Stimulated activated CD4-positive, alpha-beta T cell treated with anti-CD3 and anti-CD28 coated beads, Interleukin-12 subunit alpha, Interleukin-12 subunit beta, amount 100 ng/mL, for 4 hours (primary cell): ENCODE measurements at regions not wholly inside any gene's neighbourhood (a gene's known extent, or its start where the extent isn't known, plus 50 kb on each side); places are given as distances from the start of the nearest gene placed in this dataset.

Experiments used
- DNase-seq: peaks from one replicate; pipeline ENCODE4 v3.0.0-alpha.2; 2020

GRCh38 chr18:45274026-45274425 lies 341.2 kb upstream of the SLC14A2 start:
- DNase-seq, result no peak

- no peak for DNase-seq
Observed at GRCh38 chr18:45275367-45276113, 339.7 kb upstream of the SLC14A2 start.

GRCh38 chr18:45276878-45277277 lies 338.4 kb upstream of the SLC14A2 start:
- DNase-seq, result no peak

GRCh38 chr18:45277908-45278307 lies 337.4 kb upstream of the SLC14A2 start:
- DNase-seq, result no peak

- no peak for DNase-seq
Observed at GRCh38 chr18:45280481-45281276, 334.6 kb upstream of the SLC14A2 start.

- DNase-seq, result no peak
Observed at GRCh38 chr18:45282101-45282812, 333.0 kb upstream of the SLC14A2 start.

- no peak for DNase-seq
Observed at GRCh38 chr18:45284174-45284573, 331.1 kb upstream of the SLC14A2 start.

GRCh38 chr18:45284851-45285250 lies 330.4 kb upstream of the SLC14A2 start:
- no peak for DNase-seq

GRCh38 chr18:45285251-45285650 lies 330.0 kb upstream of the SLC14A2 start:
- DNase-seq, result no peak

GRCh38 chr18:45286431-45286830 lies 328.8 kb upstream of the SLC14A2 start:
- DNase-seq, result no peak

GRCh38 chr18:45287531-45287930 lies 327.7 kb upstream of the SLC14A2 start:
- no peak for DNase-seq

GRCh38 chr18:45290364-45290763 lies 324.9 kb upstream of the SLC14A2 start:
- no peak for DNase-seq

GRCh38 chr18:45291621-45292615 lies 323.4 kb upstream of the SLC14A2 start:
- DNase-seq, result no peak

- no peak for DNase-seq
Observed at GRCh38 chr18:45295388-45295787, 319.9 kb upstream of the SLC14A2 start.

- DNase-seq, result no peak
Observed at GRCh38 chr18:45298986-45299385, 316.3 kb upstream of the SLC14A2 start.

GRCh38 chr18:45303026-45303425 lies 312.2 kb upstream of the SLC14A2 start:
- no peak for DNase-seq

GRCh38 chr18:45304558-45304957 lies 310.7 kb upstream of the SLC14A2 start:
- DNase-seq, result no peak

GRCh38 chr18:45312555-45313126 lies 302.6 kb upstream of the SLC14A2 start:
- DNase-seq, result no peak

- DNase-seq, result no peak
Observed at GRCh38 chr18:45316127-45316526, 299.1 kb upstream of the SLC14A2 start.

GRCh38 chr18:45317948-45318640 lies 297.2 kb upstream of the SLC14A2 start:
- DNase-seq, result no peak

- no peak for DNase-seq
Observed at GRCh38 chr18:45320724-45321123, 294.6 kb upstream of the SLC14A2 start.
